ENCODE measurements at regions not wholly inside any gene's neighbourhood (a gene's known extent, or its start where the extent isn't known, plus 50 kb on each side); places are given as distances from the start of the nearest gene placed in this dataset.

DNA sequence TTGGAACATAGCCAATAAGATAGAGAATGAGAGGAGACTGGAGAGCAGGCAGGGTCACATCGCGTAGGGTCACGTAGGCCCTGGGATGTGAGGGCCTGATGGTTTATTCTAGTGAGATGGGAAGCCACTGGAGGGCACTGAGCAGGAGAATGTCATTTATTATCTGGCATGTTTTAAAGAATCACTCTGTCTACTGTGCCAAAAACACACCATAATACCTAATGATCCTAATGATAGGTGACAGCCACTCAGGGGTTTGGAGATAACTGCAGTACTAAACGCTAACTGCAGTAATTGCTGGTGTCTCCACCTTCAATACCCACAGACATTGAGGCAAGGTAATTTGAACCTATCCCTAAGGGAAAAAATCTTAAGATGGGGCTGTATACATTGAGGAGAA lies 185.4 kb downstream of the TTLL7 start:
- Histone ChIP-seq H3K27me3 (ENCODE audit: insufficient read depth, low read length) (no peaks in the 10 kb centered on the region), H3K27ac (ENCODE audit: low read depth, low read length) (no peak overlapping the region), H2AFZ (ENCODE audit: low read length) (no peak overlapping the region), H3K4me1 (ENCODE audit: insufficient read depth, low read length) (no peaks in the 10 kb centered on the region), H3K4me2 (ENCODE audit: insufficient read depth, low read length) (no peak overlapping the region), H3K9me3 (ENCODE audit: low read depth, low read length) (no peaks in the 10 kb centered on the region), H4K20me1 (ENCODE audit: insufficient read depth, low read length) (no peaks in the 10 kb centered on the region), H3K79me2 (ENCODE audit: insufficient read depth, low read length) (no peaks in the 10 kb centered on the region), H3K36me3 (ENCODE audit: insufficient read depth, low read length) (no peaks in the 10 kb centered on the region), H3K4me3 (ENCODE audit: insufficient read depth, low read length) (no peak overlapping the region)
- TF ChIP-seq, protein P1, sequence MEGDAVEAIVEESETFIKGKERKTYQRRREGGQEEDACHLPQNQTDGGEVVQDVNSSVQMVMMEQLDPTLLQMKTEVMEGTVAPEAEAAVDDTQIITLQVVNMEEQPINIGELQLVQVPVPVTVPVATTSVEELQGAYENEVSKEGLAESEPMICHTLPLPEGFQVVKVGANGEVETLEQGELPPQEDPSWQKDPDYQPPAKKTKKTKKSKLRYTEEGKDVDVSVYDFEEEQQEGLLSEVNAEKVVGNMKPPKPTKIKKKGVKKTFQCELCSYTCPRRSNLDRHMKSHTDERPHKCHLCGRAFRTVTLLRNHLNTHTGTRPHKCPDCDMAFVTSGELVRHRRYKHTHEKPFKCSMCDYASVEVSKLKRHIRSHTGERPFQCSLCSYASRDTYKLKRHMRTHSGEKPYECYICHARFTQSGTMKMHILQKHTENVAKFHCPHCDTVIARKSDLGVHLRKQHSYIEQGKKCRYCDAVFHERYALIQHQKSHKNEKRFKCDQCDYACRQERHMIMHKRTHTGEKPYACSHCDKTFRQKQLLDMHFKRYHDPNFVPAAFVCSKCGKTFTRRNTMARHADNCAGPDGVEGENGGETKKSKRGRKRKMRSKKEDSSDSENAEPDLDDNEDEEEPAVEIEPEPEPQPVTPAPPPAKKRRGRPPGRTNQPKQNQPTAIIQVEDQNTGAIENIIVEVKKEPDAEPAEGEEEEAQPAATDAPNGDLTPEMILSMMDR (IDR thresholded peaks at IDR 0.05; ENCODE audit: extremely low read depth, low read depth, low read length) = no peak
- no peak for DNase-seq (ENCODE audit: insufficient read length, low spot score, missing footprints)

DNA sequence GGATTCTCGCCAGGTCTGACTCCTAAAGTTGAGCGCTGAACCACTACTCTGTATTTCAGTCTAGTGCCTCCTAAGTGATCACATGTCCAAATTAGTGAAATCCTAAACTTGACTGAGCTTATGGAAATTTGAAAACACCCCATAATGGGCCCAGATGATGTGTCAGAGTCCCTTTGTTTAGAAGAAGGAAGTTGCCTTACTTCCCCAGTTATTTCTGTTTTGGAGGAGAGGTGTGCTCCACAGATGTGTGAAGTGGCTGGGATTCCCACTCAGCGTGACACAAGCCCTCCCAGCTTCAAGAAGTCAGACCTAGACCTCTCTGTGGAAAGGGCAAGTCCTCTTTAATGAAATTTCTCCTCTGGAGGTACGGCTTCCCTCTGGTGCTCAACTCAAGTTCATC lies 188.8 kb downstream of the TTLL7 start:
- H3K9me3 ChIP-seq (ENCODE audit: low read depth, low read length) = no peaks in the 10 kb centered on the region
- H4K20me1 ChIP-seq (ENCODE audit: insufficient read depth, low read length) = no peaks in the 10 kb centered on the region
- H3K4me2 ChIP-seq (ENCODE audit: insufficient read depth, low read length) = no peak overlapping the region
- H3K79me2 ChIP-seq (ENCODE audit: insufficient read depth, low read length) = no peaks in the 10 kb centered on the region
- TF ChIP-seq, protein P1 (IDR thresholded peaks at IDR 0.05; ENCODE audit: extremely low read depth, low read depth, low read length) = no peak
- no peaks in the 10 kb centered on the region for H3K27me3 ChIP-seq (ENCODE audit: insufficient read depth, low read length)
- no peaks in the 10 kb centered on the region for H3K4me1 ChIP-seq (ENCODE audit: insufficient read depth, low read length)
- DNase-seq (ENCODE audit: insufficient read length, low spot score, missing footprints) = no peak
- no peaks in the 10 kb centered on the region for H3K36me3 ChIP-seq (ENCODE audit: insufficient read depth, low read length)
- no peak overlapping the region for H3K4me3 ChIP-seq (ENCODE audit: insufficient read depth, low read length)
- H2AFZ ChIP-seq (ENCODE audit: low read length) = no peak overlapping the region
- no peak overlapping the region for H3K27ac ChIP-seq (ENCODE audit: low read depth, low read length)

DNA sequence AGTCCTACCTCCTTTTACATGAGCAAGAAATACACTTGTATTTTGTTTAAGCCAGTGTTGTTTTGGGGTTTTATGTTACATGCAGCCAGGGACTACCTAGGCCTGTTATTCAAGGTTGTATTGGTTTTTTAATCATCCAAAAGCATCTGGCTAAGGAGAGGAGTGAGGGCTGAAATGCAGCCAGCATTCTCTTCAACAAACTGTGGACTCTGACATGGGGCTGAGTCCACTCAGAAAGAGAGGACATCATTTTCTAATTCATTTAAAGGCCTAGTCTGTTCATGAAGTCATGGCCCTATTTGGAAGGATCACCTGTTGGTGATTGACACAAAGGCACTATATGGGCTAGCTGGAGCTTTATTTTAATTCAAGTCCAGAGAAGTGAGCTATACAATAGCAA lies 190.4 kb downstream of the TTLL7 start:
- Histone ChIP-seq H3K4me2 (ENCODE audit: insufficient read depth, low read length) (no peak overlapping the region), H3K4me3 (ENCODE audit: insufficient read depth, low read length) (no peak overlapping the region), H3K4me1 (ENCODE audit: insufficient read depth, low read length) (no peaks in the 10 kb centered on the region), H3K9me3 (ENCODE audit: low read depth, low read length) (no peaks in the 10 kb centered on the region), H4K20me1 (ENCODE audit: insufficient read depth, low read length) (no peaks in the 10 kb centered on the region), H3K79me2 (ENCODE audit: insufficient read depth, low read length) (no peaks in the 10 kb centered on the region), H3K27ac (ENCODE audit: low read depth, low read length) (no peak overlapping the region), H2AFZ (ENCODE audit: low read length) (no peak overlapping the region), H3K36me3 (ENCODE audit: insufficient read depth, low read length) (no peaks in the 10 kb centered on the region), H3K27me3 (ENCODE audit: insufficient read depth, low read length) (no peaks in the 10 kb centered on the region)
- DNase-seq (ENCODE audit: insufficient read length, low spot score, missing footprints) = no peak
- TF ChIP-seq, protein P1 (IDR thresholded peaks at IDR 0.05; ENCODE audit: extremely low read depth, low read depth, low read length) = no peak

DNA sequence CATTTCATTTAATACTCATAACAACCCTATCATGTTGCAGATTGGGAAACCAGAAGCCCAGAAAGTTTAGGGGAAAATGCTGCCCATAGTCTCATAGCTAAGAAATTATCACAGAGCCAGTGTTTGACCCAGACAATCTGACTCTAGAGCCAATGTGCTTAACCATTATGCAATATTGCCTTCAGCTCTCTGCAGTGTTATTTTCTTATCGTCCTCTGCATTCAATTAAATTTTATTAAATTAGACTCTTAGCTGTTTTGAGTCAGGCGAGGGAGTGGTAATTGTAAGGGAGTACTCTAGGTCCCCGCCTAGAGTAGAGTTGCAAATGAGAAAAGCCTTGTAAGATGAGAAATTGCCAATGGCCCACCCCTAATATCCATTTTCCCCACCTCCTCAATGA lies 191.1 kb downstream of the TTLL7 start:
- TF ChIP-seq, protein P1 (IDR thresholded peaks at IDR 0.05; ENCODE audit: extremely low read depth, low read depth, low read length) = no peak
- no peaks in the 10 kb centered on the region for H3K79me2 ChIP-seq (ENCODE audit: insufficient read depth, low read length)
- no peak overlapping the region for H3K4me2 ChIP-seq (ENCODE audit: insufficient read depth, low read length)
- H4K20me1 ChIP-seq (ENCODE audit: insufficient read depth, low read length) = no peaks in the 10 kb centered on the region
- no peak overlapping the region for H3K27ac ChIP-seq (ENCODE audit: low read depth, low read length)
- H3K9me3 ChIP-seq (ENCODE audit: low read depth, low read length) = no peaks in the 10 kb centered on the region
- H3K36me3 ChIP-seq (ENCODE audit: insufficient read depth, low read length) = no peaks in the 10 kb centered on the region
- H3K27me3 ChIP-seq (ENCODE audit: insufficient read depth, low read length) = no peaks in the 10 kb centered on the region
- no peaks in the 10 kb centered on the region for H3K4me1 ChIP-seq (ENCODE audit: insufficient read depth, low read length)
- DNase-seq (ENCODE audit: insufficient read length, low spot score, missing footprints) = no peak
- no peak overlapping the region for H3K4me3 ChIP-seq (ENCODE audit: insufficient read depth, low read length)
- H2AFZ ChIP-seq (ENCODE audit: low read length) = no peak overlapping the region
